ENCODE measurements at regions not wholly inside any gene's neighbourhood (a gene's known extent, or its start where the extent isn't known, plus 50 kb on each side); places are given as distances from the start of the nearest gene placed in this dataset.

DNA sequence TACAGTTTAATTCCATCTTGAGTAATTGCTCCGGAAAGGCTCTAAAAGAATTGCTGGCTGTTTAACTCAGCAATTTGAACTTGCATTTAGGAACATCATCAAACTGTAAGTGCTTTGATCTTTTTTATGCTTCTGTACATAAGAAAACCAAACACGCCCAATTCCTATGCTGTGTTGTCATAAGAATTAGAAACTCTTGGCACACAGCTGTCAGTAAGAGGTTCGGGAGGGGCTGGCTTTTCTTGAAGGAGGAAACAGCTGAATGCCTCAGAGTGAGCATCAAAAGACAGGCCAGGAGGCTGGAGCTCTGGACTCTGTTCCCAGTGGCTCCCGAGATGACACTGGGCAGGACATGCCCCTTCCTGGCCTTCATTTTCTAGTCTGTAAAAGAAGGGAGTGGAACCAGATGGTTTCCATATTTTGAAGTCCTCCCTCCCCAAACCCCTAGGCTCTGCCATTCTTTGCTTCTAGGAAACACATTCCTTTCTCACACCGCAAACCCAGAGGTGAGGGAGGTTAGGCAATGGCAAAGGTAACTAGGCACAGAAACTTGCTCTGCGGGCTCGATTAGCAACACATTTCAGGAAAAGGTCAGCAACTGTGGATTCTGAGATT lies 73.7 kb upstream of the DLG1 start:
- no peak for TF ChIP-seq FOXM1 (IDR thresholded peaks at IDR 0.05; ENCODE audit: borderline replicate concordance)
- no peak for TF ChIP-seq CTBP1 (IDR thresholded peaks at IDR 0.05; ENCODE audit: borderline replicate concordance)
- TF ChIP-seq FOXA1 (IDR thresholded peaks at IDR 0.05): no peak
- TF ChIP-seq ELF4 (IDR thresholded peaks at IDR 0.05): no peak
- no peak for TF ChIP-seq BHLHE40 (IDR thresholded peaks at IDR 0.05; ENCODE audit: borderline replicate concordance)
- POLR2A ChIA-PET: no interaction called here
- peak; percentile 1 for DNase-seq (ENCODE audit: extremely low spot score)
- CTCF ChIA-PET: no interaction called here

- CTCF ChIA-PET: no interaction called here
- POLR2A ChIA-PET: no interaction called here
- DNase-seq (ENCODE audit: extremely low spot score): peak; percentile 2
- TF ChIP-seq L3MBTL2 (conservative IDR thresholded peaks at IDR 0.05): no peak
- TF ChIP-seq ELF4 (IDR thresholded peaks at IDR 0.05): no peak
- no peak for TF ChIP-seq FOXM1 (IDR thresholded peaks at IDR 0.05; ENCODE audit: borderline replicate concordance)
- no peak for TF ChIP-seq TARDBP (IDR thresholded peaks at IDR 0.05)
- TF ChIP-seq NFRKB (IDR thresholded peaks at IDR 0.05): no peak
- TF ChIP-seq BHLHE40 (IDR thresholded peaks at IDR 0.05; ENCODE audit: borderline replicate concordance): no peak
Observed at GRCh38 chr3:197371591-197372046, 73.2 kb upstream of the DLG1 start.

- no peak for DNase-seq (ENCODE audit: extremely low spot score)
- POLR2A ChIA-PET: no interaction called here
- CTCF ChIA-PET: no interaction called here
- TF ChIP-seq LEF1 (IDR thresholded peaks at IDR 0.05; ENCODE audit: borderline replicate concordance) (no peak), ZNF384 (IDR thresholded peaks at IDR 0.05) (no peak), FOXM1 (IDR thresholded peaks at IDR 0.05; ENCODE audit: borderline replicate concordance) (no peak), SUZ12 (IDR thresholded peaks at IDR 0.05) (no peak), FOXA1 (IDR thresholded peaks at IDR 0.05) (no peak), BHLHE40 (IDR thresholded peaks at IDR 0.05; ENCODE audit: borderline replicate concordance) (no peak), L3MBTL2 (conservative IDR thresholded peaks at IDR 0.05) (no peak), NFRKB (IDR thresholded peaks at IDR 0.05) (no peak), FOXK2 (IDR thresholded peaks at IDR 0.05) (no peak), ARNT (IDR thresholded peaks at IDR 0.05) (no peak), HDGF (IDR thresholded peaks at IDR 0.05; ENCODE audit: borderline replicate concordance) (no peak), SP1 (IDR thresholded peaks at IDR 0.05) (no peak), ELF4 (IDR thresholded peaks at IDR 0.05) (no peak), TARDBP (IDR thresholded peaks at IDR 0.05) (no peak)
- TF ChIP-seq, protein P1, sequence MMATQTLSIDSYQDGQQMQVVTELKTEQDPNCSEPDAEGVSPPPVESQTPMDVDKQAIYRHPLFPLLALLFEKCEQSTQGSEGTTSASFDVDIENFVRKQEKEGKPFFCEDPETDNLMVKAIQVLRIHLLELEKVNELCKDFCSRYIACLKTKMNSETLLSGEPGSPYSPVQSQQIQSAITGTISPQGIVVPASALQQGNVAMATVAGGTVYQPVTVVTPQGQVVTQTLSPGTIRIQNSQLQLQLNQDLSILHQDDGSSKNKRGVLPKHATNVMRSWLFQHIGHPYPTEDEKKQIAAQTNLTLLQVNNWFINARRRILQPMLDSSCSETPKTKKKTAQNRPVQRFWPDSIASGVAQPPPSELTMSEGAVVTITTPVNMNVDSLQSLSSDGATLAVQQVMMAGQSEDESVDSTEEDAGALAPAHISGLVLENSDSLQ (IDR thresholded peaks at IDR 0.05): no peak
Observed at GRCh38 chr3:197369545-197369944, 71.1 kb upstream of the DLG1 start.

DNA sequence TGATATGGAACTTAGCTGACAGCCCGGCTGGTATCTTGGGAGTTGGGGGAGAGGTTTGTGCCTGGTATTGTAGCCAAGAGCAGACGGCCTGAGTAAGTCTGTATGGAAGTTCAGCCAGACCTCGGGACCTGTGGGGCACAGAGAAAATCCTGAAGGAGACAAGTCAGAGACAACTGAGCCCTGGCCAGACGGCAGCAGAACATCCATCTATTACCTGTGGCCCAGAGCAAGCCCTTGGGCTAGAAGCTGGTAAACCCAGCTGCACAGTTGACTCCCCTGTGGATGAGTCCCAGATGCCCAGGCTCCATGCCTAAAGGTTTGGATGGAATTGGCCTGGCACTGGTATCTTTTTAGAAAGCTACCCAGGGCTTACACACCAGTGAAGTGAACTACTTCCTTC lies 70.4 kb upstream of the DLG1 start:
- no peak for DNase-seq (ENCODE audit: extremely low spot score)
- TF ChIP-seq SUZ12 (IDR thresholded peaks at IDR 0.05) (no peak), ARNT (IDR thresholded peaks at IDR 0.05) (no peak), FOXK2 (IDR thresholded peaks at IDR 0.05) (no peak), LEF1 (IDR thresholded peaks at IDR 0.05; ENCODE audit: borderline replicate concordance) (no peak), SP1 (IDR thresholded peaks at IDR 0.05) (no peak), NFRKB (IDR thresholded peaks at IDR 0.05) (no peak), TARDBP (IDR thresholded peaks at IDR 0.05) (no peak), HDGF (IDR thresholded peaks at IDR 0.05; ENCODE audit: borderline replicate concordance) (no peak), ZNF384 (IDR thresholded peaks at IDR 0.05) (no peak)
- ChIA-PET CTCF (no interaction called here), POLR2A (no interaction called here)

DNA sequence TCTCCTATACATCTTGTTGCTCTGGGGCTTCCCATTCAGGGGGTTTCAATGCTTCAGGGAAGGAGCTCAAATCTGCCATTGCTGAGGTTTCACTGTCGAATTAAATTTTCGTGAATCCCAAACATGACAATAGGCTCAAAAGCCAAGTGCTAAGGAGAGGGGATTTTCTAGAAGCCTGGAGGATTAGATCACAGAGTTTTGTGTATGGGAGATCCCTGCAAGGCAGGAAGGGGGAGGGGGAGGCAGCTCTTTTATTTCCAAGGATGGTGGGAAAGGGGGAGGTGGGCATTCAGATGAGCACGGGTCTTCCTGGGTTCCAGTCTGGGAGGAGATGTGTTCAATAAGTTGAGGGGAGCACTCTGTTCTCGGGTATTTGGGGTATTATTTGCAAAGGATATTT lies 69.9 kb upstream of the DLG1 start:
- POLR2A ChIA-PET: no interaction called here
- TF ChIP-seq ZNF384 (IDR thresholded peaks at IDR 0.05) (no peak), FOXK2 (IDR thresholded peaks at IDR 0.05) (no peak), FOXM1 (IDR thresholded peaks at IDR 0.05; ENCODE audit: borderline replicate concordance) (no peak), CTBP1 (IDR thresholded peaks at IDR 0.05; ENCODE audit: borderline replicate concordance) (no peak), ELF4 (IDR thresholded peaks at IDR 0.05) (no peak), SP1 (IDR thresholded peaks at IDR 0.05) (no peak), ARNT (IDR thresholded peaks at IDR 0.05) (no peak), HDGF (IDR thresholded peaks at IDR 0.05; ENCODE audit: borderline replicate concordance) (no peak), L3MBTL2 (conservative IDR thresholded peaks at IDR 0.05) (no peak), SUZ12 (IDR thresholded peaks at IDR 0.05) (no peak), FOXA1 (IDR thresholded peaks at IDR 0.05) (no peak), TARDBP (IDR thresholded peaks at IDR 0.05) (no peak), LEF1 (IDR thresholded peaks at IDR 0.05; ENCODE audit: borderline replicate concordance) (no peak), NFRKB (IDR thresholded peaks at IDR 0.05) (no peak)
- TF ChIP-seq, protein P1 (IDR thresholded peaks at IDR 0.05): no peak
- CTCF ChIA-PET: no interaction called here
- no peak for DNase-seq (ENCODE audit: extremely low spot score)

- TF ChIP-seq ARNT (IDR thresholded peaks at IDR 0.05): no peak
- no peak for TF ChIP-seq L3MBTL2 (conservative IDR thresholded peaks at IDR 0.05)
- no peak for TF ChIP-seq FOXK2 (IDR thresholded peaks at IDR 0.05)
- TF ChIP-seq CTBP1 (IDR thresholded peaks at IDR 0.05; ENCODE audit: borderline replicate concordance): no peak
- TF ChIP-seq TARDBP (IDR thresholded peaks at IDR 0.05): no peak
- TF ChIP-seq FOXA1 (IDR thresholded peaks at IDR 0.05): no peak
- no peak for TF ChIP-seq ZNF384 (IDR thresholded peaks at IDR 0.05)
- no peak for TF ChIP-seq HDGF (IDR thresholded peaks at IDR 0.05; ENCODE audit: borderline replicate concordance)
- TF ChIP-seq NFRKB (IDR thresholded peaks at IDR 0.05): no peak
- DNase-seq (ENCODE audit: extremely low spot score): no peak
- CTCF ChIA-PET: no interaction called here
Observed at GRCh38 chr3:197367081-197367780, 68.8 kb upstream of the DLG1 start.

More at GRCh38 chr3:197367081-197367780, 68.8 kb upstream of the DLG1 start:
- POLR2A ChIA-PET: no interaction called here

All from HEK293T (cell line).